Natural killer cell (primary cell): ENCODE measurements at regions not wholly inside any gene's neighbourhood (a gene's known extent, or its start where the extent isn't known, plus 50 kb on each side); places are given as distances from the start of the nearest gene placed in this dataset.

Experiments used
- ATAC-seq, 3 donors: fragments of 150-1000 bp in 2 of 3; fragments of 200-7000 bp in 1 of 3; cut with Tn5 transposase; 1 replicate in 1 of 3; 2 replicates in 2 of 3; pipeline ENCODE4 v1.10.0; 2021; ENCODE audit warnings: mild to moderate bottlenecking in 2 of 3, moderate library complexity in 2 of 3
- DNase-seq, 2 donors: peaks; one replicate each; pipeline versions ENCODE4 v3.0.0 to v3.0.0-alpha.2; 2013 to 2021; ENCODE audit warnings: mixed read lengths in 1 of 2
- H3K27ac ChIP-seq: one replicate; pipeline ENCODE4 v1.5.1; 2013; ENCODE audit warnings: mild to moderate bottlenecking, low read length
- H3K27me3 ChIP-seq: one replicate; pipeline ENCODE4 v1.6.1; 2013; ENCODE audit warnings: low read length; ENCODE audit not compliant: control insufficient read depth, insufficient read depth
- H3K36me3 ChIP-seq: one replicate; pipeline ENCODE4 v1.6.1; 2013; ENCODE audit warnings: low read length; ENCODE audit not compliant: control insufficient read depth, insufficient read depth
- H3K4me1 ChIP-seq: one replicate; pipeline ENCODE4 v1.6.1; 2013; ENCODE audit warnings: low read length; ENCODE audit not compliant: control insufficient read depth, insufficient read depth
- H3K4me3 ChIP-seq: one replicate; pipeline ENCODE4 v1.5.1; 2013; ENCODE audit warnings: low read length
- H3K9me3 ChIP-seq: one replicate; pipeline ENCODE4 v1.6.1; 2013; ENCODE audit warnings: low read length; ENCODE audit not compliant: control insufficient read depth, insufficient read depth
- H3K27ac Mint-ChIP-seq, 2 donors: one replicate each; pipeline ENCODE4 v1.8.0; 2022; ENCODE audit warnings: mild to moderate bottlenecking in 2 of 2, mixed read lengths in 2 of 2, moderate library complexity in 1 of 2
- H3K27me3 Mint-ChIP-seq, 2 donors: one replicate each; pipeline ENCODE4 v1.8.0; 2022; ENCODE audit warnings: low read depth in 2 of 2, mixed read lengths in 2 of 2
- H3K36me3 Mint-ChIP-seq: one replicate; pipeline ENCODE4 v1.8.0; 2022; ENCODE audit warnings: mixed read lengths
- H3K4me1 Mint-ChIP-seq, 2 donors: one replicate each; pipeline ENCODE4 v1.8.0; 2022; ENCODE audit warnings: mixed read lengths in 2 of 2
- H3K4me3 Mint-ChIP-seq: one replicate; pipeline ENCODE4 v1.8.0; 2022; ENCODE audit warnings: mild to moderate bottlenecking, moderate library complexity, mixed read lengths
- H3K9me3 Mint-ChIP-seq, 2 donors: one replicate each; pipeline ENCODE4 v1.8.0; 2022; ENCODE audit warnings: mixed read lengths in 2 of 2
- CTCF ChIP-seq: fragments of 200-600 bp; IDR thresholded peaks from one replicate; pipeline ENCODE4 v1.8.0; 2022; ENCODE audit warnings: antibody characterized with exemption
- WGBS: methylation state at CpG from one replicate; pipeline ENCODE4 v1.1.7; 2013; ENCODE audit warnings: missing lambda C conversion rate; ENCODE audit not compliant: insufficient coverage; 5-methylcytosine and 5-hydroxymethylcytosine counted together
- intact Hi-C: fragments of 100-400 bp; cut with micrococcal nuclease; formaldehyde crosslinking; loops from one replicate; pipeline ENCODE4 v1.14.2; 2022

- Histone ChIP-seq H3K4me1 (peaks cover 16% of the 10 kb centered on the region), H3K36me3 (no peaks in the 10 kb centered on the region), H3K4me3 (no peak overlapping the region), H3K27me3 (no peaks in the 10 kb centered on the region), H3K27ac (no peak overlapping the region), H3K9me3 (no peaks in the 10 kb centered on the region)
- Mint-ChIP-seq H3K27me3 (peaks cover 0 to 11% of the 10 kb centered on the region in 2 donors), H3K4me1 (peaks cover 17 to 19% of the 10 kb centered on the region in 2 donors), H3K4me3 (no peak overlapping the region), H3K27ac (no peak overlapping the region), H3K36me3 (no peaks in the 10 kb centered on the region), H3K9me3 (no peaks in the 10 kb centered on the region)
- WGBS: no CpG with 5 or more reads among the region's 1 CpG
- DNase-seq (no peak), ATAC-seq (no peak)
- intact Hi-C loops: no loop called here
- TF ChIP-seq CTCF: no peak
These were observed 152.1 kb upstream of the PPP1R2C start for GRCh38 chrX:42930071-42930470.

GRCh38 chrX:42930951-42931350 lies 153.0 kb upstream of the PPP1R2C start:
- H3K4me1 Mint-ChIP-seq: peaks cover 21 to 28% of the 10 kb centered on the region in 2 donors
- H3K27ac Mint-ChIP-seq: no peak overlapping the region
- H3K9me3 Mint-ChIP-seq: no peaks in the 10 kb centered on the region
- no peak for TF ChIP-seq CTCF
- no peaks in the 10 kb centered on the region for H3K36me3 Mint-ChIP-seq
- H3K9me3 ChIP-seq: no peaks in the 10 kb centered on the region
- no peaks in the 10 kb centered on the region for H3K27me3 ChIP-seq
- H3K36me3 ChIP-seq: no peaks in the 10 kb centered on the region
- no peak for ATAC-seq
- H3K27me3 Mint-ChIP-seq: peaks cover 0 to 5% of the 10 kb centered on the region in 2 donors
- intact Hi-C loops: no loop called here
- no peak overlapping the region for H3K27ac ChIP-seq
- no peak overlapping the region for H3K4me3 ChIP-seq
- 83% methylated on average over 1 of the region's 1 CpG for WGBS
- no peak overlapping the region for H3K4me3 Mint-ChIP-seq
- no peak for DNase-seq
- peaks cover 16% of the 10 kb centered on the region for H3K4me1 ChIP-seq

DNA sequence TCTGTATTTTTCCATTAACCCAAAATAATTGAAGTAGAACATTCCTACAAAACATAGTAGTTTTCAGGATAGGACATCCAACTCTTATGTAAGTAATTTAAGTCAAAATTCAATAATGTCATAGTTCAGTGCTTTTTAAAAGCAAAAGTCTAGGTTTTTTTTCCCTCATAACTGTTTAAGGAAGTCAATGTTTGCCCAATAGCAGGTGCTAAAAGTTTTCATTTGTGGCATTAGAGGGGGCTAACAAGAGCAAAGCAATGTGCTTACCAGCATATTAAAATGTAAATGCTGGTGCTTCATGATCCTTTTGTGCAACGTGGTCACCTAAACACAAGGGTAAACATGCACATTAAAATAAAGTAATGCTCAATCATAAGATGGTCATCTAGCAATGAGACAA lies 155.2 kb upstream of the PPP1R2C start:
- Histone ChIP-seq H3K9me3 (no peaks in the 10 kb centered on the region), H3K4me1 (peaks cover 16% of the 10 kb centered on the region), H3K27me3 (no peaks in the 10 kb centered on the region), H3K4me3 (no peak overlapping the region), H3K36me3 (no peaks in the 10 kb centered on the region), H3K27ac (peak overlapping the region; percentile 73)
- Mint-ChIP-seq H3K4me1 (peaks cover 23 to 30% of the 10 kb centered on the region in 2 donors), H3K36me3 (peaks cover 1% of the 10 kb centered on the region), H3K27ac (peak overlapping the region; percentile 56 to 83), H3K27me3 (no peaks in the 10 kb centered on the region), H3K9me3 (no peaks in the 10 kb centered on the region), H3K4me3 (peak overlapping the region; percentile 55)
- ATAC-seq (no peak), DNase-seq (no peak)
- no peak for TF ChIP-seq CTCF
- intact Hi-C loops: no loop called here
- WGBS: no CpG with 5 or more reads among the region's 1 CpG

- Histone ChIP-seq H3K27me3 (no peaks in the 10 kb centered on the region), H3K4me1 (peaks cover 16% of the 10 kb centered on the region), H3K9me3 (peaks cover 2% of the 10 kb centered on the region), H3K4me3 (no peak overlapping the region), H3K27ac (peak overlapping the region; percentile 73), H3K36me3 (no peaks in the 10 kb centered on the region)
- intact Hi-C loops: no loop called here
- no peak for TF ChIP-seq CTCF
- Mint-ChIP-seq H3K27ac (peak overlapping the region; percentile 56 to 83), H3K4me1 (peaks cover 31 to 38% of the 10 kb centered on the region in 2 donors), H3K4me3 (peak overlapping the region; percentile 67), H3K27me3 (no peaks in the 10 kb centered on the region), H3K36me3 (peaks cover 6% of the 10 kb centered on the region), H3K9me3 (no peaks in the 10 kb centered on the region)
- peak in 1 of 2 donors; percentile 58 for DNase-seq
- ATAC-seq: peak; percentile 78 to 95 (median 84)
- 21% methylated on average over 2 of the region's 5 CpGs for WGBS
These were observed 156.2 kb upstream of the PPP1R2C start for GRCh38 chrX:42934020-42934726.
